Endodermal cell (in vitro differentiated cells): ENCODE measurements at regions not wholly inside any gene's neighbourhood (a gene's known extent, or its start where the extent isn't known, plus 50 kb on each side); places are given as distances from the start of the nearest gene placed in this dataset.

ENCODE experiments used
- DNase-seq: peaks from one replicate; pipeline ENCODE4 v3.0.0-alpha.2; 2017
- H3K27ac ChIP-seq: 2 replicates; pipeline ENCODE4 v1.5.1; 2013; ENCODE audit warnings: mild to moderate bottlenecking, low read depth, low read length, moderate library complexity
- H3K27me3 ChIP-seq: 2 replicates; pipeline ENCODE4 v1.6.1; 2013; ENCODE audit warnings: mild to moderate bottlenecking, low read length, moderate library complexity; ENCODE audit not compliant: insufficient read depth, control insufficient read depth, poor library complexity, severe bottlenecking
- H3K36me3 ChIP-seq: 2 replicates; pipeline ENCODE4 v1.7.0; 2013; ENCODE audit warnings: mild to moderate bottlenecking, low read length, moderate library complexity; ENCODE audit not compliant: control insufficient read depth, insufficient read depth
- H3K4me1 ChIP-seq: one replicate; pipeline ENCODE4 v1.7.0; 2013; ENCODE audit warnings: low read length; ENCODE audit not compliant: control insufficient read depth, insufficient read depth
- H3K4me3 ChIP-seq: 2 replicates; pipeline ENCODE4 v1.5.1; 2013; ENCODE audit warnings: mild to moderate bottlenecking, low read length, moderate library complexity
- H3K9ac ChIP-seq: 2 replicates; pipeline ENCODE4 v1.6.1; 2013; ENCODE audit warnings: mild to moderate bottlenecking, low read length, moderate library complexity; ENCODE audit not compliant: poor library complexity, severe bottlenecking; ENCODE audit errors: extremely low read depth
- H3K9me3 ChIP-seq: 2 replicates; pipeline ENCODE4 v1.6.1; 2013; ENCODE audit warnings: mild to moderate bottlenecking, low read length, moderate library complexity; ENCODE audit not compliant: control insufficient read depth
- H3K27ac Mint-ChIP-seq: 2 replicates; pipeline ENCODE4 v1.8.0; 2020; ENCODE audit warnings: mixed read lengths
- H3K27me3 Mint-ChIP-seq: 2 replicates; pipeline ENCODE4 v1.8.0; 2021; ENCODE audit warnings: mild to moderate bottlenecking, mixed read lengths; ENCODE audit not compliant: insufficient read depth
- H3K36me3 Mint-ChIP-seq: 2 replicates; pipeline ENCODE4 v1.8.0; 2020; ENCODE audit warnings: low read depth, mixed read lengths
- H3K4me1 Mint-ChIP-seq: 2 replicates; pipeline ENCODE4 v1.8.0; 2020; ENCODE audit warnings: mixed read lengths
- H3K4me3 Mint-ChIP-seq: 2 replicates; pipeline ENCODE4 v1.8.0; 2020; ENCODE audit warnings: mild to moderate bottlenecking, moderate library complexity, mixed read lengths
- H3K9me3 Mint-ChIP-seq: 2 replicates; pipeline ENCODE4 v1.8.0; 2020; ENCODE audit warnings: mild to moderate bottlenecking, mixed read lengths
- WGBS, 2 experiments: methylation state at CpG; one replicate each; pipeline versions ENCODE4 v1.1.5 to v1.1.7; 2013; ENCODE audit warnings: missing lambda C conversion rate in 2 of 2, mixed read lengths in 1 of 2; ENCODE audit not compliant: insufficient coverage in 1 of 2, insufficient read length in 1 of 2; 5-methylcytosine and 5-hydroxymethylcytosine counted together
- TF ChIP-seq, protein P1 (sequence below): fragments of 200-600 bp; sonication (generic); conservative IDR thresholded peaks from 2 replicates; pipeline ENCODE4 v1.5.0; 2021; ENCODE audit warnings: antibody characterized with exemption, mild to moderate bottlenecking

- no peak for DNase-seq
- Mint-ChIP-seq H3K9me3 (no peaks in the 10 kb centered on the region), H3K36me3 (no peaks in the 10 kb centered on the region), H3K27me3 (no peaks in the 10 kb centered on the region), H3K4me3 (no peak overlapping the region), H3K4me1 (no peaks in the 10 kb centered on the region), H3K27ac (no peak overlapping the region)
- H3K9me3 ChIP-seq: no peaks in the 10 kb centered on the region
- TF ChIP-seq, protein P1, sequence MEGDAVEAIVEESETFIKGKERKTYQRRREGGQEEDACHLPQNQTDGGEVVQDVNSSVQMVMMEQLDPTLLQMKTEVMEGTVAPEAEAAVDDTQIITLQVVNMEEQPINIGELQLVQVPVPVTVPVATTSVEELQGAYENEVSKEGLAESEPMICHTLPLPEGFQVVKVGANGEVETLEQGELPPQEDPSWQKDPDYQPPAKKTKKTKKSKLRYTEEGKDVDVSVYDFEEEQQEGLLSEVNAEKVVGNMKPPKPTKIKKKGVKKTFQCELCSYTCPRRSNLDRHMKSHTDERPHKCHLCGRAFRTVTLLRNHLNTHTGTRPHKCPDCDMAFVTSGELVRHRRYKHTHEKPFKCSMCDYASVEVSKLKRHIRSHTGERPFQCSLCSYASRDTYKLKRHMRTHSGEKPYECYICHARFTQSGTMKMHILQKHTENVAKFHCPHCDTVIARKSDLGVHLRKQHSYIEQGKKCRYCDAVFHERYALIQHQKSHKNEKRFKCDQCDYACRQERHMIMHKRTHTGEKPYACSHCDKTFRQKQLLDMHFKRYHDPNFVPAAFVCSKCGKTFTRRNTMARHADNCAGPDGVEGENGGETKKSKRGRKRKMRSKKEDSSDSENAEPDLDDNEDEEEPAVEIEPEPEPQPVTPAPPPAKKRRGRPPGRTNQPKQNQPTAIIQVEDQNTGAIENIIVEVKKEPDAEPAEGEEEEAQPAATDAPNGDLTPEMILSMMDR: no peak
- H3K9ac ChIP-seq: no peak overlapping the region
- no peak overlapping the region for H3K4me3 ChIP-seq
- no peak overlapping the region for H3K27ac ChIP-seq
- no peaks in the 10 kb centered on the region for H3K4me1 ChIP-seq
- 88 to 90% methylated on average over 2 to 3 of the region's 3 CpGs for WGBS, 2 experiments
- H3K36me3 ChIP-seq: no peaks in the 10 kb centered on the region
- H3K27me3 ChIP-seq: no peaks in the 10 kb centered on the region
Measured at GRCh38 chr7:116361767-116362166, 137.8 kb upstream of the CAV2 start.

GRCh38 chr7:116363637-116364432, 135.7 kb upstream of the CAV2 start:
- WGBS, 2 experiments: 93 to 100% methylated on average over 6 to 9 of the region's 9 CpGs
- Mint-ChIP-seq H3K9me3 (no peaks in the 10 kb centered on the region), H3K4me3 (no peak overlapping the region), H3K4me1 (peaks cover 3% of the 10 kb centered on the region), H3K27me3 (no peaks in the 10 kb centered on the region), H3K36me3 (no peaks in the 10 kb centered on the region), H3K27ac (no peak overlapping the region)
- Histone ChIP-seq H3K9me3 (no peaks in the 10 kb centered on the region), H3K4me3 (no peak overlapping the region), H3K4me1 (no peaks in the 10 kb centered on the region), H3K9ac (no peak overlapping the region), H3K27ac (no peak overlapping the region), H3K27me3 (no peaks in the 10 kb centered on the region), H3K36me3 (no peaks in the 10 kb centered on the region)
- TF ChIP-seq, protein P1: no peak
- no peak for DNase-seq

DNA sequence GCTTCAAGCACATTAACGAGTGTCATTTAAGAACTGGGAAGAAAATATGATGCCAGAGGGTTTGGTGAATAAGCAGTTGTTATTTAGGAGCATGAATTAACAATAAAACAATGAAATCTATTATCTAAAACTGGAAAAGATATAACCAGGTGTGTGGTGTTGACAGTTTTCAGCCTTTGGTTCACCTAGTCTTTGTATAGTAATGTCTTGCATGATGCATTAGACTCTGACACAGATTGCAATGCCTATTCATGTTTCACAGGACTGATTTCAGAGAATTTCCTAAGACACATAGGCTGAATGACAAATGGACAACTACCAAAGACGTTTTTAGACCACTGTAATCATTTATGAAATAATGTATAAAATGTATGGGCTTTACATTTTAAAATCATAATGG, 135.1 kb upstream of the CAV2 start:
- 80 to 95% methylated on average over 1 to 2 of the region's 2 CpGs for WGBS, 2 experiments
- no peak overlapping the region for H3K4me3 Mint-ChIP-seq

More for the DNA sequence above, 135.1 kb upstream of the CAV2 start:
- Histone ChIP-seq H3K27ac (no peak overlapping the region), H3K4me1 (no peaks in the 10 kb centered on the region), H3K36me3 (no peaks in the 10 kb centered on the region), H3K27me3 (no peaks in the 10 kb centered on the region), H3K9me3 (no peaks in the 10 kb centered on the region), H3K9ac (no peak overlapping the region), H3K4me3 (no peak overlapping the region)
- Mint-ChIP-seq H3K27ac (no peak overlapping the region), H3K4me1 (peaks cover 3% of the 10 kb centered on the region), H3K9me3 (no peaks in the 10 kb centered on the region), H3K36me3 (no peaks in the 10 kb centered on the region), H3K27me3 (no peaks in the 10 kb centered on the region)
- DNase-seq: no peak
- TF ChIP-seq, protein P1: no peak
